GM03348 (cell line): ENCODE measurements at regions not wholly inside any gene's neighbourhood (a gene's known extent, or its start where the extent isn't known, plus 50 kb on each side); places are given as distances from the start of the nearest gene placed in this dataset.
"Not testable (repeated sequence)": the region's sequence is repeated elsewhere in the genome, so short reads cannot be mapped to it uniquely, and the experiment has no call there.

ENCODE experiments used
- DNase-seq: peaks from one replicate; pipeline ENCODE4 v3.0.0; 2012; ENCODE audit warnings: low spot score

DNA sequence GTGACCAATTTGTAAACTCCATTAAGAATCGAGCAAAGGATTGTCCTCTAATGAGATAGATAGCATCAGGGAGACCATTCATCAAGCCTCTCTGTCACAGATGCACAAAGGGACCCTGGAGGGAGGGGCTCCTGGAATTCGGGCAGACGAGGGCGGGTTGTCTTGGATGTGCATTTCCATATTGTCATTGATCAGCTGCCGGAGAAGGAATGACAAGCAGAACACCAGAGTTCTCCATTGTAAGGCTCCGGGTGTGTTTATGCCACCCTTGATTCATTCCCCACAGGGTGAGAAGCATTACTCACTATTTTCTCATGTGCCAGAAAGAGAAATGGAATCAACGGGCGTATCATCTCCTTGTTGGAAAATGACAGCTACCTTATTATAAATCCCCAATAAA lies 167.5 kb downstream of the EBLN2 start:
- DNase-seq, result no peak

DNA sequence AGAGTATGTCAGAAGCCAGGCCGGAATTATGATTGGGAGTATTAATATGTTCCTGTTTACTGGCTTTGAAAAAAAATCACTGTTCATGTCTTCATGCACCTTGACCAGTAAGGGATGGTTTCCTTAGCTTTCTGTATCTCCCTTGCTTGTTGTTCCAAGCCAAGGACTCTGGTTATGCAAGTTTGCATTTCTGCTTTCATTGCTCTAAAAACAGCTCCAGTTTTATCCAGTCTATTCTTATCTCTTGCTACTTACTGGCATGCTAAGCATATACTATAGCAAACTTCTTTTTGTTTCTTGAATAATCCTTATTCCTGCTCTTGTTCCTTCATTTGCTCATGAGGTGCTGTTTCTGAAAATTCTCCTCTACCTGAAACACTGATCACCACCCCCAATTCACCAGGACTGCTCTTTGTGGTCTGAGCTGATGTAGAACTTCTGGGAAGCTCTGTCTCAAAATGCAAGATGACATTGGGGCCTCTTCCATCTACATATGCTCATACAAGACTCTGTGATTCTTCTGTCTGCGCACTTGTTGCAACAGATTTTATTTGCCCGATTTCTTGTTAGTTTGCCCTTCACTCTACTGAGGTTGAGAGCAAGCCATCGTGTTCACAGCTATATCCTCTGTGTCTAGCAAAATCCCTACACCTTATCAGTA lies 173.0 kb downstream of the EBLN2 start:
- DNase-seq, result no peak

DNA sequence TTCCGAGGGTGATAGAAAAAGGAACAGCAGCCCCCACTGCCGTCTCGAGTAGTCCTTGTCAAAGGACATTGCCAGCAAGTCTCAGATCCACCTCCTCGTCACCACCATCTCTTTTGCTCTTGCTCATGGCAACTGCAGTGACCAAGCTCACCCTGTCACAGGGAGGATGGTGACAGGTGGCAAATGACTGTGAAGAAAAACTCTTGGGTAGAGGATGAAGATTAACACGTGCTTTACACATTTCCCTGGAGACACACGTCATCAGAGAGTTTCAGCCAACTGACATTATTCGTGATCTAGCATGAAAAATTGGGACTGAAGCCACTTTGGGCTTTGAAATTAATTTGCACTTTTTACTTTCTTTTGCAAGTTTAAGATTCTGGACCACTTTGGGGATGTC lies 174.3 kb downstream of the EBLN2 start:
- no peak for DNase-seq

DNA sequence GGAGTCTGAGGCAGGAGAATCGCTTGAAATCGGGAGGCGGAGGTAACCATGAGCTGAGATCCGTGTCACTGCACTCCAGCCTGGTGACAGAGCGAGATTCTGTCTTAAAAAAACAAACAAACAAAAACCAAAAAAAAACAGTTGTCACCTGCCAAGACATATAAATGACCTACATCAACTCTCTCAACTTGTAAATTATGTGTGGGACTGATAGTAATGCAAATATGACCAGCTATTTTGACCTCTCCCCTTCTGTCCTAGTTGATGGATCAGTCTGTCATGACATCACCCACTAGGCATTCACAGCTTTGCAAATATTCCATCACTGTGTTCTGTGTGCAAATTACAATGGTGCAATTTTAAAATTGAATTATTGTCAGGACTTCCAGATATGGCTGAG lies 175.4 kb downstream of the EBLN2 start:
- no peak for DNase-seq

DNA sequence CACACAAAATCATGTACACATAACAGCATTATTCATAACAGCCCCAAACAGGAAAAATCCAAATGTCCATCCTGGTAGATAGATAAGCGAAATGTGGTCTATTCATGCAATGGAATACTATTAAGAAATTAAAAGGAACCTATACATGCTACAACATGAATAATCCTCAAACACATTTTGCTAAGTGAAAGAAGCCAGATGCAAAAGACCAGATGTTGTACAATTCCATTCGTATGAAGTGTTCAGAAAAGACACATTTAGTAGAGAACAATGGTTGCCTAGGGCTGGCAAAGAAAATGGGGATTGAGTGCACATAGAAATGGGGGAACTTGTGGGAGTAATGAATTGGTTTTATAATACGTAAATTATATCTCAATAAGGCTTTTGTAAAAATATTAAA lies 182.3 kb downstream of the EBLN2 start:
- DNase-seq, result no peak

DNA sequence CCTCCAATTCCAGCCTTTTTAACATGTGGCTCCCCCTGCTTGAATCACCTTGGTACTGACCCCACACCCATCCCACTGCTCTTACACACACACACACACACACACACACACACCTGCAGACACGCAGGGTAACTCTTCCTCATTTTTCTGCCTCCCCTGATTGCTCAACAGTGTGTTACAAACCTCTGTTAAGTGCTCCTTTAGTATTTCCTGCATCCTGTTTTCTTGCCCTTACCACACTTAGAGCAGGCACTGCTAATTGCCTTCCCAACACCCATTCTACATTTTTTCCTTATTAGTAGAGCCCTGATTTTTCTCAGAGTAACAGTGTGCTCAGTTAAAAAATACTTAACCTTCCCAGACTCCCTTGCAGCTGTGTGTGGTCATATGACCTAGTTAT lies 184.0 kb downstream of the EBLN2 start:
- no peak for DNase-seq

DNA sequence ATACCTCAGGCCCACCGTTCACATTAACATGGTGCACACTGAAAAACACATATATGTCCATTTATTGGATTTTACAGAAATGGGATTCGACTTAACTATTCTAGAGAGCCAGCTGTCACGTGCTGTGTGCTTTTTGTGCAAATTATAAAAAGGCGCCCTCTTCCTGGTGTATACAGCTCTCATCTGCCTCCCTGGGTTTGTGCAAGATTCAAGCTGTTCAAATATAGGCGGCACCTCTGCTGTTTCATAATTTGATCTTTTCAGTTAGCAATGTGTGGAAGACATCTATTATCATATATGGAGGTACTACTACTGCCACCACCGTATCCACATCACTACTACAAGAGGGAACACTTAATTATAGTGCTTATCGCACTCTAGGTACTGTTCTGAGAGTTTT lies 187.6 kb downstream of the EBLN2 start:
- DNase-seq, result no peak

DNA sequence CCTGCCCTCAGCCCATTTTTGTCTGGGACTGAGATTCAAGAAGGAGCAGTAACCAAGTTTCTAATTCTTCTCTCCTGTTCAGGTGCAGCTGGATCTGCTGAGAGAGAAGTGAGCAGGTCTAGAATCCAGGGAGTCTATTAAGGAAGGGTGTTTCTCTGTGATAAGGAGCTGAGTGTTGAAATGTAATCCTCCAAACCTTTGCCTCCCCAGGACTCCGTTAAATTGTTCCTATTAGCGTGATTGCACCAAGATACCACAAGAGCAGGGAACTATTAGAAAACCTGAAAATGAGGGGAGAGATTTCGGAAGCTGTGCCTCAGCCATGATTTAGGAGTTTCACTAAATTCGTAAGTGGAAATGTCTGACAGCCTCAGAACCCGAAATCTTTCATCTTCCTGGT lies 192.6 kb downstream of the EBLN2 start:
- no peak for DNase-seq

DNA sequence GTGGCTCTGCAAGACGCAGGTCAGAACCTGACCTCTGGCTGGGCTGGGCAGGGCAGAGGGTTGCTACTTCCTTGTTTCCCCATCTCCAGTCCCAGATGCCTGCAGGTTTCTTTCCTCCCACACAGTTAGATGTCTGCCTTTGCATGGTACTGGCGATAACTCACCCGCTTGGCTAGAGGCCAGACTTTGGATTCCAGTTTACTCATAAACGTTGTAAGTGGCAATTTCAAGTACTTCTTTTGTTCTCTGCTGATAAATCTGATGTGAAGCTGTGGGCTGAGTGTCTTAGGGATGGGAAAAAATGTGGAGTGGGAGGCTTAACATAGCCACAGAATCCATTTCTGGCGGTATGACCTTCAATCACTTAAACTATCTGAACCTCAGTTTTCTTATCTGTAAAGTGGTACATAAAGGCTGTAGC lies 194.2 kb downstream of the EBLN2 start:
- DNase-seq, result peak; percentile 52

DNA sequence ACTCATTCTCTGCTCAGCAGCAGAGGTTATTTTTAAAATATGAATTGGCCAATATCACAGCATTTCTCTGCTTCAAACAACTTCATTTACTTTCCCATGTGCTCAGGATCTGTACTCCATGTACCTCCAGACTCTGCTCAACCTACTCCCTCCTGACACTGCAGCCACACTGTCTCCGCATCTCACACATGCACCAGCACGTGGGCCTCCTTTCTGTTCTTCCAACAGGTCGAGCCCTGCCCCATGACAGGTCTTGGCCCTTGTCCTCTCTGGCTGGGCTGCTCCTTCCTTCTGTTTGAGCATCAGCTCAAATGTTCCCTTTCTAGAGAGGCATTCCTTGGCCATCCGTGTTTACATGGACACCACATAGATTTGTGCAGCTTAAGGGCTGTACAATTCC lies 195.7 kb downstream of the EBLN2 start:
- no peak for DNase-seq

DNA sequence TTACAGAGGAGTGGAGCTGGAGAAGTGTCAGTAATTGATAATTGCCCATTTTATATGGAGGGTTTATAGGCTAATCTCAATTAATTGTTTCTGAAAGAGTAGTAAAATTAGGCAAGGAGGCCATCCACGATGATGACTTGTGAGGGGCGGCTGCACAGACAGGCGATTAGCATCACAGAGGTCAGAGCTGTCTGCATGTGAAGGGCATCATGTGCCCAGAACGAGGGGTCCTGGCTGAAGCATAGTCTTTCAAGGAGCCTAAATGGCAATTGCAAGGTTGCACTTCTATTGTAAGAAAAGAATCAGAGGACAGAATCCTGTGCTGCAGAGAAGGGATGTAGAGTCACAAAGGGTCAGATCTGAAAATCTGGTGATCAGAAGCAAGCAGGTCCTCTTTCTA lies 196.6 kb downstream of the EBLN2 start:
- no peak for DNase-seq

DNA sequence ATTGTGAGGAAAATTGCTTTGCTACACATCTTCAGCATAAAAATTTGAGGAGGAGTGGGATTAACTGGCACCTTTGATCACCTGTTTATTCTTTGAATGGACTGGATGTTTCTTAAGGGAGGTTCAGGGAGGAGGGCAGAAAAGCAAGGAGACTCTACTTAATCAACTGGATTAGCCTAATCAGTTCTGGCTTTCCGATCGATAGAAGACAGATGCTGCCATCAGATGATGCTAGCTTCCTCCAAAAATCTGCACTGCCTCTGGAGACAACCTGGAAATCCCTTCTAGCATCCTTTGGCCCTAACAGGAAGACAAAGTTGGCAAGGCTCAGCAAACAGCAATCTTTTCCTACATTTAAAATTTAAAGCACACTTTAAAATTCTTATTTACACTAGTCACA lies 197.8 kb downstream of the EBLN2 start:
- no peak for DNase-seq

DNA sequence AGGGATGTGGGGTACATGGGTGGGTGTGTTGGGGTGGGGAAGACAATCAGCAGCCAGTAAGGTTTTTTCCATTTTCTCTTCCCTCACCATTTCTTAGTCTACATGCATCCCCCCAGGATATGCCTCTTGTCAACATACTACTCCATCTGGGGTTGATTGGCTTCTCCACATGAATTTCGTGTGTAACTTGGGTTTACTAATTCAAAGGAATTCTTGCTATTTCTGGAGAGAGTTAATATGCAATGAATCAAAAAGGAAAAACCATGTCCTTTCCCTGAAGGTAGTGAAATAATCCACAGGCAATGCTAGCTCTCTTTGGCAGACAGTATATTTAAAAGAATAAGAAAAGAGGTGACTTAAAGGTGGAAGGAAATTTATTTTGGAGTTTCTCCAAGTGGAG lies 198.4 kb downstream of the EBLN2 start:
- peak; percentile 57 for DNase-seq

DNA sequence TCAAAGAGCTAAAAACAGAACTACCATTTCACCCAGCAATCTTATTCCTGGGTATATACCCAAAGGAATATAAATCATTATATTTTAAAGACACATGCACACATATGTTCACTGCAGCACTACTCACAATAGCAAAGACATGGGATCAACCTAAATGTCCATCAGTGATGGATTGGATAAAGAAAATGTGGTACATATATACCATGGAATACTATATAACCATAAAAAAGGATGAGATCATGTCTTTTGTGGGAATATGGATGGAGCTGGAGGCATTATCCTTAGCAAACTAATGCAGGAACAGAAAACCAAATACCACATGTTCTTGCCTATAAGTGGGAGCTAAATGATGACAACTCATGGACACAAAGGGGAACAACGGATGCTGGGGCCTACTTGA lies 205.1 kb downstream of the EBLN2 start:
- DNase-seq, result not testable (repeated sequence)

DNA sequence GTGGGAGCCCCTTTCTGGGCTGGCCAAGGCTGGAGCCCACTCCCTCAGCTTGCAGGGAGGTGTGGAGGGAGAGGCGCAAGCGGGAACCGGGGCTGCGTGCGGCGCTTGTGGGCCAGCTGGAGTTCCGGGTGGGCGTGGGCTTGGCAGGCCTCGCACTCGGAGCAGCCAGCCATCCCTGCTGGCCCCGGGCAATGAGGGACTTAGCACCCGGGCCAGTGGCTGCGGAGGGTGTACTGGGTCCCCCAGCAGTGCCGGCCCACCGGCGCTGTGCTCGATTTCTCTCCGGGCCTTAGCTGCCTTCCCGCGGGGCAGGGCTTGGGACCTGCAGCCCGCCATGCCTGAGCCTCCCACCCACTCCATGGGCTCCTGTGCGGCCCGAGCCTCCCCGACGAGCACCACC lies 207.7 kb downstream of the EBLN2 start:
- DNase-seq, result not testable (repeated sequence)

DNA sequence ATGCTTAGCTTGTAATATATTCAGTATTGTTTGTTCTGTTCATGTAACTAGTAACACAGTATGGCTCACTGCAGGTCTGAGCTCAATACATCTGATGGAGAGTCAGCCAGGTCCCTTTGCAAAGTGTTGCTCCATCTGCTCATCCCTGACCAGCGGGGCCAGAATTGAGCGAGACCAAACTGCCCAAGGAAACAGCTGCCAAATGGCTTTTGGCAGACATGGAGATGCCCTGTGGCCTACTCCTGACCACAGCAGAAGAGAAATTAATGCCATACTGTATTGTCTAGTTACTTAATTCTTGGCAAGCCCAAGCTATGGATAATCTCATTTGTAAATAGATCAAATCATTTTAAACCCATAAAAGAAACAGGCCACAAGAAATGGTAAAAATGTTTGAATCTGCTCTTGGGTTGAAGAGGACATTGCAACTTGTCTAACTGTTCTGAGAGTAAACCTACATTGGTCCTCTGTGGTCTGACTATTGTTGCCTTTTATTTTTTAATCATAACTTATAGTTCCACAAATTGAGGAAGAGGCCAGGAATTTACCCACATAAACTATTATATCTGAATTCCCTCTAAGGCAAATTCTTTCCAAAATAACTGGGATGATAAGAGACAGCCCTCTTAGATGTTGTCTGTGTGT lies 209.5 kb downstream of the EBLN2 start:
- peak; percentile 60 for DNase-seq

DNA sequence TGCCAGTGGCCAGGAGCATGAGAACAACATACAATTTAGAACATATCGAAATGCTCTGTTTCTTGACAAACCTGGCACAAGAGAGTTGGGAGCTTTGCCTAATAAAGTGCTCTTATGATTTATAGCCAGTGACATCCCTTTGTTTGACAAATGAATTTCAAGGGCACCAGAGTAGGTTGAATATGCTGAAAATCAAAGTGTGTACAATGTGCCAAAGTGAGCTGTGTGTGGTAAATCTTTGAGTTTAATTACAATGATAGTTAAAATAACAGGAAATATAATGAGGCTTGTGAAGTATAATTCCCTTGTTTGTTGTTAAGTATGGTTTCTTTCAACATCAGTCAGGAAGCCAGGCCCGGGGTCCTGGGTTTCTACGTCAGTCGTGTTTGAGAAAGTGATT lies 211.9 kb downstream of the EBLN2 start:
- no peak for DNase-seq

DNA sequence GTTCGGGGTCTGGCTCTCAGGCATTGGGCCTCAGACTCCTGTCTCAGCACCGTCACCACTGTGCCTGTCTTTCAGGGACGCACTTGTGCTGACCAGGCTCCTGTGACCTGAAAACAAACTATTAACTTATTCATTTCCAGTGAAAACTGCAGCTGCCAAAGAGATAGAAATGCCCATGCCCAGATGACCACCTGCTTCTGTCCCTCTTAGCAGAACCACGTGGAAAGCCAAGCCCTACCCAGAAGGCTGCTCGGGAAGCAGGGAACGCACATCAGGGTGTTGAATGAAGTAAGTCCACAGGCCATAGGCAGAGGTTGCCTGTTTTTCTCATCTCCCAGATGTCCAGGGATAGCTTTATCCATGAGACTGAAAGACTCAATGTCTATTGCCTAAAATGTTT lies 219.3 kb downstream of the EBLN2 start:
- no peak for DNase-seq

DNA sequence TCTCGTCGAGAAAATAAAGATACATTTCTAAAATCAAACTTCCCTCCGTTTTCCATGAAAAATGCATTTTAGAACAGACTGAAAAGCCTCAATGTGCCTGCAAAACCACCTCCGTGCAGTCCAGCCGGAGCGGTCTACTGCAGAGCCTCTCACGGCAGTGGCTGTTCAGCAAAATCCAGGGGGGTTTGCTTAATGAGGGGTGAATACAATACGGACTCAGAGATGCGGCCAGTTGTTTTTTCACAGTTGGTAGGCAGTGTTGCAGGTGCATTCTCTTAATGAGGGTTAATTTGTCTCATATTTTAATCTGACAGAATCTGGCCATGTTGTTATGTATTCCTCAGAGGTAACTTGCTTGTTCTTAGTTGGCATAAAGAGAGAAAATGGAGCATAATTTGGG lies 223.0 kb downstream of the EBLN2 start:
- DNase-seq, result no peak

DNA sequence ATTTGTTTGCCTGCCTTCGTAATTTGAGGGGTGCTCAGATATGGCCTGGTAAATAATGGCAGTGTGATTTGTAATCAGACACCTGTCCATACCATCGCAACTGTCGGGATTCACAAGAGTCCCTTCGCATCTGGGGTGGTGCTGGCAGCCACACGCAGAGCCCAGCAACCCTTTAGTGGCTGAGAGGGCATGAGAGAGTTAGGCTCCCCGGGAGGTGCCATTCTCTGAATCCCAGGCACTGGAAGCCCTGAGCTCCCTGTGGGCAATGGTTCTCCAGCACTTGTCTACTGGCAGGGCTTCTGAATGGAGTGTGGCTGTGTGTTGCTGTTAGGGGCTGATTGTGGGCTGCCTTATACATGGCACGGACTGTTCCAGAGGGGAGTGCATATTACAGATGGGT lies 230.1 kb downstream of the EBLN2 start:
- DNase-seq, result no peak

DNA sequence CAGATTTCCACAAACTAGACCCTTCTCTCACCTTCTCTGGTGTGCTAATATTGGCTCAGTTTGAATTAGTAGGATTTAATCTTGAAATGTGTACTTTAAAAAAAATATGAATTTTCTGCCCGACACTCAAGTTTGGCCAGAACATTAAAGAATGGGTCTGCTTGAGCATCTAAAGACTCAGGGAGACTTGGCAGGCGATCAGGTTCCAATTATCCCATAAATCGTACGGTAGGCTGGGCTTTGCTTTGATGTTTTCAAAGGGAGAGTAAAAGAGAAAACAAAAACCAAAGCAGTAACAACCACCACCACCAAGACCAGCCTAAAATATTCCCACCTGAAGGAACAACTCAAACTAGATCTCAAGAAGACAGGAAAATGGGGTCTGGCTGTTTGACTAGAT lies 230.8 kb downstream of the EBLN2 start:
- no peak for DNase-seq

DNA sequence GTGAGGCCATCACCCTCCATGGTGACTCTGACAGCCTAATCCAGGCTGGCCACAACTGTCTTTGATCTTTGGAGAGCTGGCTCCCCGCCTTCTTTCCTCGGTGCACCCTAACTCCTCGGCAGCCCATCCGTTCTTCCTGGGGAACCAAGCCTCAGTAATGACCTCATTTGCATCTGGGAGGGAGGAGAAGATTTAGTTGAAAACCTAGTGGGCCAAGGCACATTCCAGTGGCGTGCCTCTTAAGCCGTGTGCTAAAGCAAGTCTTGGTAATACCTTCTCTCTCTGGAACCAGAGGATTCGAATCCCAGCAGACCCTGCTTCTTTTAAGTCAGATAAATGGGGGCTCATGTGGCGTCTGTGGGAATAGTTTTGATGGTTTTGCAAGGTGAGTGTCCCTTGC lies 233.1 kb downstream of the EBLN2 start:
- DNase-seq, result no peak

DNA sequence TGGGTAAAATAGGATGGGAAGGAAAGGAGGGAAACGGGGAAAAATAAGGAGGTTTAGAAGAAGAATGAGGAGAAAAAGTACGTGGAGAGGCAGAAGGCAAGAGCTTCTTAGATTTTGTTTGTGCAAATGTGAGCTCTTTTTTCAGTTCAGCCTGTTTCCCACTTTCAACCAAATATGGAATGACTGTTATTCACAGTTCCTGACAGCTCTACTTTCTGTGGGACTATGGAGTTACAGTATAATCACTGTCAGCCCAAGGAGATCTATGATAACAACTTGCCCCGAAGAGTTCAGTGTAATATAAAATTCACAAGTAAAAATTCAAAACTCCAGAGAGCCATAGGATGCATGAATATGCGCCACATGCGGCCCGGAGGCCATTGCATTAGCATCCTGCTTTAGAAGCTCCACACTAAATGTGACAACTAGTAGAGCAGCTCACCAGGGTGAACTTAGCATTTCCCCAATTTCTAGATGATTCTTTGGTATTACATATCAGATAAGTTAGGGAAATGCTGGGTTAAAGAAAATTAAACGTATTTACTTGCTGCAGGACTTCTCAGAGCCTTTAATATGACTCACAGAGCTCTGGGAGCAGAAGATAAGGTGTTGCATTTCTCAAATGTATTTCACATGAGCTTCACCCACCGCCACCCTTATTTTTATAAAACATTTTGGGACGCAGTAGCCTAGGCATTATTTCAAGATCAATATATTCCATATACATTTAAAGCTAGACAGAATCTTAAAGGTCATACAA lies 234.6 kb downstream of the EBLN2 start:
- DNase-seq, result no peak

DNA sequence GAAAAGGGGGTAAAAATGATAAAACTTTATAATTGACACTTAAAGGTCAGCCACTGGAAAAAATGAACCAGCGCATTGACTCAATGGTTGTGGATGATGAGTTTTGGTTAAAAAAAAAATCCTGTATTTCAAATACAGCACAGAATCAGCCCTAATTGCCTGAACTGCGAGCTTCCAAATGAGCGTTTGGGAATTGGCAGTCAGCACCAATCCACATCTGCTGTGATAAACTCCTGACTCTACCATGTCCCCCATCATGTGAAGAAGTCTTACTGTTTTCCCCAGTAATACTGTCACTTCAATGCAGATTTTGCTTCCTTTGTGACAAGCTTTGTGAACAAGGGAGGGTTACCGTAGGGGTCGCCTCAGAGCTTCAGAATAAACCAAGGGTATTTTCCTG lies 235.4 kb downstream of the EBLN2 start:
- DNase-seq, result no peak
